ENCODE measurements at regions not wholly inside any gene's neighbourhood (a gene's known extent, or its start where the extent isn't known, plus 50 kb on each side); places are given as distances from the start of the nearest gene placed in this dataset.

- TF ChIP-seq STAT6 (CRISPR knock-in tag; IDR thresholded peaks at IDR 0.05; ENCODE audit: borderline replicate concordance), result no peak
- no peak for TF ChIP-seq DRAP1 (CRISPR knock-in tag; IDR thresholded peaks at IDR 0.05)
- no peak for TF ChIP-seq POGZ (CRISPR knock-in tag; IDR thresholded peaks at IDR 0.05)
- no peak for TF ChIP-seq ELF3 (CRISPR knock-in tag; IDR thresholded peaks at IDR 0.05)
Measured at GRCh38 chr20:48332555-48332954, 495.2 kb downstream of the PREX1 start (continued).

GRCh38 chr20:48331518-48332286 is 496.1 kb downstream of the PREX1 start:
- Histone ChIP-seq H3K9me3 (ENCODE audit: low read length) (no peaks in the 10 kb centered on the region), H3K4me1 (ENCODE audit: insufficient read depth, low read length) (peaks cover 24% of the 10 kb centered on the region), H3K27ac (ENCODE audit: extremely low read length, insufficient read depth, low read length) (no peak overlapping the region), H3K79me2 (ENCODE audit: insufficient read depth, low read length) (no peaks in the 10 kb centered on the region), H2AFZ (ENCODE audit: low read length) (no peak overlapping the region), H3K4me2 (ENCODE audit: low read depth, low read length) (no peak overlapping the region), H3K36me3 (replicated peaks in 1 of 2; ENCODE audit: control insufficient read depth in 1 of 2, insufficient read depth in 2 of 2, low read length in 2 of 2) (no peaks in the 10 kb centered on the region), H3K27me3 (ENCODE audit: control insufficient read depth in 1 of 2, insufficient read depth in 2 of 2, low read length in 2 of 2) (peaks cover 0 to 19% of the 10 kb centered on the region in 2 experiments; a peak in 4 of 5 replicates), H4K20me1 (ENCODE audit: insufficient read depth, low read length) (no peaks in the 10 kb centered on the region), H3K9ac (ENCODE audit: insufficient read depth, low read depth, low read length) (no peak overlapping the region), H3K4me3 (replicated peaks in 1 of 3; ENCODE audit: insufficient read depth in 1 of 3, low read depth in 2 of 3, low read length in 3 of 3) (no peak overlapping the region)
- in situ Hi-C loops (cut with HindIII; ENCODE audit: extremely low pct_ligation_motif_present, low pct_unique_long_range_greater_than_20kb) (no loop called here), intact Hi-C loops (cut with micrococcal nuclease; ENCODE audit: unreplicated experiment) (loop anchor here (2.0 kb wide), 1 partner anchor 477 kb away; no protein-coding TSS in a partner anchor)
- CTCF ChIA-PET (ENCODE audit: low intra/inter-chr PET ratio, low total read pairs), result no interaction called here
- no peak for TF ChIP-seq GMEB2 (CRISPR knock-in tag; IDR thresholded peaks at IDR 0.05; ENCODE audit: low read depth)
- TF ChIP-seq MAFK (conservative IDR thresholded peaks at IDR 0.05 in 1 of 2, IDR thresholded peaks at IDR 0.05 in 1 of 2; ENCODE audit: low read length in 2 of 2), result 0 out of 4 replicates have a peak, but pooled peaks of 1 of the 2 experiments have one; percentile 21
- TF ChIP-seq ZNF740 (CRISPR knock-in tag; IDR thresholded peaks at IDR 0.05), result no peak
- no peak for TF ChIP-seq MLLT10 (CRISPR knock-in tag; IDR thresholded peaks at IDR 0.05)
- no peak for TF ChIP-seq LCORL (IDR thresholded peaks at IDR 0.05)
- no peak for TF ChIP-seq LCORL (CRISPR knock-in tag; IDR thresholded peaks at IDR 0.05)
- TF ChIP-seq MAFF (IDR thresholded peaks at IDR 0.05; ENCODE audit: low read depth, low read length), result peak; percentile 25; the same call in 1 of the 2 replicates
- TF ChIP-seq ZNF329 (CRISPR knock-in tag; IDR thresholded peaks at IDR 0.05; ENCODE audit: low read depth), result peak; percentile 90
- TF ChIP-seq ZNF552 (CRISPR knock-in tag; IDR thresholded peaks at IDR 0.05; ENCODE audit: borderline replicate concordance), result no peak
- no peak for FAIRE-seq
- POLR2A ChIA-PET, result no interaction called here
- DNase-seq (ENCODE audit: low spot score), result no peak
- no TSS peak for BruUV-seq (replicated peaks)
- no peak for ATAC-seq
- WGBS (ENCODE audit: low lambda C conversion rate), result 89% methylated on average over 1 of the region's 1 CpG
